ENCODE measurements at regions not wholly inside any gene's neighbourhood (a gene's known extent, or its start where the extent isn't known, plus 50 kb on each side); places are given as distances from the start of the nearest gene placed in this dataset.

DNA sequence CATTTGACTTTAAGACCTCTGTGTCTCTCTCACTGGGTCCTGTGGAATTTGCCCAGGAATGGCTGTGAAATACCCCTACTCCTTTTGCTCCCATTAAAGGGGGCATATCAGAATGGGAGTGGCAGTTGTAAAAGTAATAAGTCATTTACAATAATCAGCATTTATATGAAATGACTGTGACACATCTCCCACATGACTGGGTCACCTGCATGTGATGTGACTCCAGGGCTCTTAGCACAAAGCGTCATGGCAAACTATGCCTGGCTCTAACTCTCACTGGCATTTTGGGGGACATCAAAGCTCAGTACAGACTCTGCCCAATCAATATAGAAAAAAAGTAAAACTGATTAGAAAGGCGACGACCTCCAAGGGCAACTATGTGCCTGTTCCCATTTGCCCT is 157.6 kb downstream of the RPS24 start:
- no peaks in the 10 kb centered on the region for H3K4me1 Mint-ChIP-seq
- H3K27ac Mint-ChIP-seq = no peak overlapping the region
- no peaks in the 10 kb centered on the region for H3K36me3 Mint-ChIP-seq
- H3K4me3 Mint-ChIP-seq = no peak overlapping the region
- no peaks in the 10 kb centered on the region for H3K27me3 Mint-ChIP-seq
- peaks cover 5% of the 10 kb centered on the region for H3K9me3 Mint-ChIP-seq

DNA sequence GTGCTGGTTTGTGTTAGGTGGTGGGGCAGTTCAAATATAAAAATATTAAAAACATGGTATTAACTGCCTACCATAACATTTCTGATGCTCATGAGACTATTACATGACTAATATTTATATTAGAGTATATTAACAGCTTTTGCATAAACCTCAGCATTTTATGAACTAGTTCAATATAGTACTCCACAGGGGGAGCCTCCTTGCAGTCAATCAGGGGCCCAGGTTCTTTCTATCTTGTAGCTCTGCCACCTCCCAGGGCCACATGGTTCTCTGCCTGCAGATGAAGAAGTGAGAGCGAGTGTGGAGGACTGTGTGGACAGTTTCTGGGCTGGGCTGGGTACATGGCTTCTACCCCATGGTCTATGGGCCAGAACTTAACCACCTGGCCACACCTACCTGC is 159.5 kb downstream of the RPS24 start:
- peaks cover 5% of the 10 kb centered on the region for H3K9me3 Mint-ChIP-seq
- H3K27ac Mint-ChIP-seq = no peak overlapping the region
- H3K27me3 Mint-ChIP-seq = no peaks in the 10 kb centered on the region
- no peaks in the 10 kb centered on the region for H3K36me3 Mint-ChIP-seq
- no peaks in the 10 kb centered on the region for H3K4me1 Mint-ChIP-seq
- H3K4me3 Mint-ChIP-seq = no peak overlapping the region

- H3K36me3 Mint-ChIP-seq = no peaks in the 10 kb centered on the region
- H3K9me3 Mint-ChIP-seq = peaks cover 5% of the 10 kb centered on the region
- no peaks in the 10 kb centered on the region for H3K27me3 Mint-ChIP-seq
- no peak overlapping the region for H3K27ac Mint-ChIP-seq
- no peak overlapping the region for H3K4me3 Mint-ChIP-seq
- no peaks in the 10 kb centered on the region for H3K4me1 Mint-ChIP-seq
Measured at GRCh38 chr10:78194050-78194449, 160.4 kb downstream of the RPS24 start.

GRCh38 chr10:78194539-78195402 is 161.1 kb downstream of the RPS24 start:
- Mint-ChIP-seq H3K27me3 (no peaks in the 10 kb centered on the region), H3K9me3 (peaks cover 5% of the 10 kb centered on the region), H3K4me1 (no peaks in the 10 kb centered on the region), H3K4me3 (no peak overlapping the region), H3K27ac (no peak overlapping the region), H3K36me3 (no peaks in the 10 kb centered on the region)

DNA sequence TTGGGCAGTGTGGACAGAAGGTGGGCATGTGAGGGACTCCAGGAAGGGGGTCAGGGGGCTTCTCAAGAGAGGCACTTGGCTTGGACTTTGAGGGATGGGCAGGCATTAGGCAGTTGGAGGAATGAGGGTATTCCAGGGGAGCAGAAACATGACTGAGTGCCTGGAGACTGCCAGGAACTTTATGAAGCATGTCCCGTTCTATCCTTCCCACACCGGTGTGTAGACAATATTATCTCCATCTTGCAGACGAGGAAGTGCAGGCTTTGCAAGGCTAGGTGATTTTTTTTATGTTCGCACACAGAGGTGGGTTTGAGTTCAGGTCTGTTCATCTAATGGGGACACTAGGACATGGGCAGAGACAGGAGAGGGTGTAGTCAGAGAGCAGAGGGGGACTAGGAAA is 162.7 kb downstream of the RPS24 start:
- Mint-ChIP-seq H3K4me1 (no peaks in the 10 kb centered on the region), H3K27ac (no peak overlapping the region), H3K4me3 (no peak overlapping the region)

DNA sequence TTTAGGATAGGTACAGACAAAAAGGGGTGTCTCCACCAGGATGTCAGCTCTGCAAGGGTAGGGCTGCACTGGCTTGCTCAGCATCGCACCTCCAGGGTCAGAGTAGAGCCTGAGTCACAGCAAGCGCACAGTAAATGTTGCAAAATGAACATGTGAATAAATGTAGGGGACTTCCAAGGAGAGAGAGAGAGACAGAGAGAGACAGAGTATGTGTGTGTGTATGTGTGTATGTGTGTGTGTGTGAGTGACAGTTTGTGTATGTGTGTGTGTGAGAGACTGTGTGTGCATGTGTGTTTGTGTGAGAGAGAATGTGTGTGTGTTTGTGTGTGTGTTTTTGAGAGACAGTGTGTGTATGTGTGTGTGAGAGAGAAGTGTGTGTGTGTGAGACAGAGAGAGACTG is 163.3 kb downstream of the RPS24 start:
- no peaks in the 10 kb centered on the region for H3K27me3 Mint-ChIP-seq
- no peaks in the 10 kb centered on the region for H3K4me1 Mint-ChIP-seq
- H3K36me3 Mint-ChIP-seq = no peaks in the 10 kb centered on the region
- peaks cover 5% of the 10 kb centered on the region for H3K9me3 Mint-ChIP-seq
- no peak overlapping the region for H3K4me3 Mint-ChIP-seq
- no peak overlapping the region for H3K27ac Mint-ChIP-seq

More for the DNA sequence above, 162.7 kb downstream of the RPS24 start:
- Mint-ChIP-seq H3K27me3 (no peaks in the 10 kb centered on the region), H3K9me3 (peaks cover 5% of the 10 kb centered on the region), H3K36me3 (no peaks in the 10 kb centered on the region)

DNA sequence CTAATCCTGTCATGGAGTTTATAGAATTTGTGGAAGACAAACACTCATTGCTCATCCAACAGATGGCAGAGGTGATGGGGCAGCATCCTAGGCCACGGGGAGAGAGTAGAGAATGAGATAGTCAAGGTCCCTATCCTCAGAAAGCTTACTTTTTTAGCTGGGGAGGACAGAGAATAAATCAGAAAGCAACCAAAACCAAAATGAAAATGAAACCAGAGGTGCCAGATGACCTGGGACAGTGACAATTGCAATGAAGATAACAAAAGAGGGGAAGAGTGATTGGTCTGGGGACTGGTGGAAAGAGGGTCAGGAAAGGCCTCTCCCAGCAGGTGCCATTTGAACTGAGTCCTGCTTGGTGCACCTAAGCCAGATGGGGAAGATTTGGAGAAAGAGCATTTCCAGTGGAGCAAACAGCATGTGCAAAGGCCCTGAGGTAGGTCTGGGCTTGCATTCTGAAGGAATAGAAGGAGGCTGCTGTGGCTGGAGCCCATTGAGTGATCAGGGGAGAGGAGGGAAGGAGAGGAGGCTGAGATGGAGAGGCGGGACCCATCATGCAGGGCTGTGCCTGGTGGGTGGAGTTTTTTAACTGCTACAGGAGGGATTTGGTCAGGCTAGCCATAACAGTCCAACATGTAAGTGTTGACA is 164.1 kb downstream of the RPS24 start:
- Mint-ChIP-seq H3K36me3 (no peaks in the 10 kb centered on the region), H3K27ac (no peak overlapping the region), H3K4me3 (no peak overlapping the region), H3K9me3 (peaks cover 5% of the 10 kb centered on the region), H3K4me1 (no peaks in the 10 kb centered on the region), H3K27me3 (no peaks in the 10 kb centered on the region)

GRCh38 chr10:78199005-78199725 is 165.5 kb downstream of the RPS24 start:
- no peaks in the 10 kb centered on the region for H3K9me3 Mint-ChIP-seq
- H3K27me3 Mint-ChIP-seq = no peaks in the 10 kb centered on the region
- H3K36me3 Mint-ChIP-seq = no peaks in the 10 kb centered on the region
- H3K27ac Mint-ChIP-seq = no peak overlapping the region
- H3K4me1 Mint-ChIP-seq = no peaks in the 10 kb centered on the region
- no peak overlapping the region for H3K4me3 Mint-ChIP-seq

- H3K9me3 Mint-ChIP-seq = no peaks in the 10 kb centered on the region
- no peak overlapping the region for H3K4me3 Mint-ChIP-seq
Measured at GRCh38 chr10:78199759-78200158, 166.1 kb downstream of the RPS24 start.

DNA sequence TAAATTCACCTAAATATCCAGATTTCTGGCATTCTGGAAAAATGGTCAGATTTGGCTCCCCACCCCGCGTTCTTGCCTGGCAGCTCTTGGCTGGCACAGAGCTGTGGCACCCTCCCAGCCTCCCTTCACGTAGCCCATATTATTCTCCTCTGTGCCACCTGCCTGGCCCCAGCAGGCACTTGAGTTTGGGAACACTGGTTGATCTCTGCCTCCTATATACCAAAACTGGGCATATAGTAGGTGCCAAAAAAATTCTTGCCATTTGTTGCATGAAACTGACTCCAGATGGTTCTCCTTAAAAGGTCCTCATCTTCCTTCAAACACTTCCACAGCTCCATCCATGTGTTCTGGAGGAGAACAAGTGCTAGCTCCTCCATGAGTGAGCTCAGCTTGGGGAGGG is 167.0 kb downstream of the RPS24 start:
- Mint-ChIP-seq H3K4me1 (peaks cover 8% of the 10 kb centered on the region), H3K27me3 (no peaks in the 10 kb centered on the region), H3K9me3 (no peaks in the 10 kb centered on the region), H3K4me3 (no peak overlapping the region), H3K36me3 (no peaks in the 10 kb centered on the region), H3K27ac (no peak overlapping the region)

More at GRCh38 chr10:78199759-78200158, 166.1 kb downstream of the RPS24 start:
- Mint-ChIP-seq H3K36me3 (no peaks in the 10 kb centered on the region), H3K27ac (no peak overlapping the region), H3K4me1 (no peaks in the 10 kb centered on the region), H3K27me3 (no peaks in the 10 kb centered on the region)

GRCh38 chr10:78202386-78202785 is 168.7 kb downstream of the RPS24 start:
- no peaks in the 10 kb centered on the region for H3K27me3 Mint-ChIP-seq
- no peak overlapping the region for H3K4me3 Mint-ChIP-seq
- H3K4me1 Mint-ChIP-seq = peaks cover 12% of the 10 kb centered on the region
- no peak overlapping the region for H3K27ac Mint-ChIP-seq
- no peaks in the 10 kb centered on the region for H3K36me3 Mint-ChIP-seq
- no peaks in the 10 kb centered on the region for H3K9me3 Mint-ChIP-seq

DNA sequence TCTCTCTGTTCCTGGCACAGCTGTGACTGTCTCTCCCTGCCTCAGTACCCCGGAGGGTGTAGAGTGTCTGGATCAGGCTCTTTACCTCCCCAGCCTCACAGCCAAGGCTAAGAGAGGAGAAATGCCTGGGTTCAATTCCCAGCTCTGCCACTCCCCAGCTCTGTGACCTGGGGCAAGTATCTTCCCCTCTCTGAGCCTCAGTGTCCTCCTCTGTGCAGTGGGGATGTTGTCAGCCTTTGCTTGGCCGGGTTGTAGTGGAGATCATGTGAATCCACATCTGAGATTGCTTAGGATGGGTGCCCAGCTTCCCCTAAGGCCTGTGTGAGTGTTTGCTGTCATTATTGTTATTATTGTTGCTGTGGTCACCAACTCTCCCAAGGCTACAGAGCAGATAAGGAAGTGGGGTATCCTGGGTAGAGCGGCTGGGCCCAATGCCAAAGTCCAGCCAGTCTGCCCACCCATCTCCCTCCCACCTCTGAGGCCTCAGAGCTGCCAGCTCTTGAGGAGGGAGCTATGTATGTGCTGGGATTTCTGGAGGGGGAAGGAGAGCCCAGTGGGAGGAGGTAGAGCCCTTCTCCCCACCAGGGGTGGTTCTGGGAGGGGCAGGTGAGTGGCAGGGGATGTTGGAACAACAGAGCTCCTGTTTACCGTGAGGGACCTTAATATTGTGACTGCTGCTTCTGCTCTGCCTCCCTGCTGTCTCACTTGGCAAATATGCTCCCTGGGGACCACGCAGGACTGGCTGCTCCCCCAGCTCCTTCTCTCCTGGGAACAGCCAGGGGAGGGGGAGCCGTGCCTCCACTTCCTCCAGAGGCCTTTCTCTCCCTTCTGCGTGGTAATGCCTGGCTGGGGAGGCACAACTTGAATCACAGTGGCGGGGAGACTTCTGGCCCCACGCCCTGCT is 170.5 kb downstream of the RPS24 start:
- H3K27ac Mint-ChIP-seq = no peak overlapping the region
- peaks cover 12% of the 10 kb centered on the region for H3K4me1 Mint-ChIP-seq
- H3K4me3 Mint-ChIP-seq = no peak overlapping the region
- H3K36me3 Mint-ChIP-seq = no peaks in the 10 kb centered on the region
- no peaks in the 10 kb centered on the region for H3K27me3 Mint-ChIP-seq
- H3K9me3 Mint-ChIP-seq = no peaks in the 10 kb centered on the region

DNA sequence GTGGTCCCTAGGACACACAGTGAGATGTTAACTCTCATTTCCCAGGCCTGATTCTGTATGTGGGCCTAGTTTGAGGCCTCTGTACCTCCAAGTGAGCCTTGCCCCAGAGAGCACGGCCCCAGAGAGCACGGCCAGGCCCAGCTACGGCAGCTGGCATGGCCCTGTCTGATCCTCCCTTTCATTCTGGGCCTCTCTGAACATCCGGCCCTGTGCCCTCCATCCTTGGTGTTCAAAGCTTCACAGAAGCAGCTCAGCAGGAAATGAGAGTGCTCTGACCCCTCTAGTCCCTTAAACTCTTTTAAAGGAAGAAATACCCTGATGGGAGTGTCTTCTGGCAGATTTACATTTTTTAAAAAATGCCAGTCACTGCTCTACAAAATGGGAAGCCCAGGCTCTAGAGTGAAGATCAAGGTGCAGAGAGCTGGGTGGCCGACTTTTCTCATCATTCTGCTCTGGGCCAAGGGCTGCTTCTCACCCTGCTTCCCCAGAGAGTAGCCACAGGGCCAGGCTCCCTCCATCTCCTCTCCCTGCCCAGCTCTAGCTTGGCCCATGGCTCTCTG is 171.9 kb downstream of the RPS24 start:
- Mint-ChIP-seq H3K9me3 (no peaks in the 10 kb centered on the region), H3K27me3 (no peaks in the 10 kb centered on the region), H3K4me3 (no peak overlapping the region), H3K4me1 (peaks cover 12% of the 10 kb centered on the region), H3K27ac (peak overlapping the region; percentile 41), H3K36me3 (no peaks in the 10 kb centered on the region)

GRCh38 chr10:78207216-78207615 is 173.6 kb downstream of the RPS24 start:
- Mint-ChIP-seq H3K36me3 (no peaks in the 10 kb centered on the region), H3K4me1 (peaks cover 12% of the 10 kb centered on the region), H3K4me3 (no peak overlapping the region), H3K27me3 (no peaks in the 10 kb centered on the region), H3K27ac (no peak overlapping the region), H3K9me3 (no peaks in the 10 kb centered on the region)

GRCh38 chr10:78207776-78208175 is 174.1 kb downstream of the RPS24 start:
- Mint-ChIP-seq H3K36me3 (no peaks in the 10 kb centered on the region), H3K4me1 (peaks cover 12% of the 10 kb centered on the region), H3K9me3 (no peaks in the 10 kb centered on the region), H3K4me3 (no peak overlapping the region), H3K27me3 (no peaks in the 10 kb centered on the region), H3K27ac (no peak overlapping the region)

All from activated naive CD4-positive, alpha-beta T cell treated with anti-CD3 and anti-CD28 coated beads, Interleukin-2, amount 50 U/mL, for 24 hours (primary cell).